ENCODE measurements at regions not wholly inside any gene's neighbourhood (a gene's known extent, or its start where the extent isn't known, plus 50 kb on each side); places are given as distances from the start of the nearest gene placed in this dataset.

DNA sequence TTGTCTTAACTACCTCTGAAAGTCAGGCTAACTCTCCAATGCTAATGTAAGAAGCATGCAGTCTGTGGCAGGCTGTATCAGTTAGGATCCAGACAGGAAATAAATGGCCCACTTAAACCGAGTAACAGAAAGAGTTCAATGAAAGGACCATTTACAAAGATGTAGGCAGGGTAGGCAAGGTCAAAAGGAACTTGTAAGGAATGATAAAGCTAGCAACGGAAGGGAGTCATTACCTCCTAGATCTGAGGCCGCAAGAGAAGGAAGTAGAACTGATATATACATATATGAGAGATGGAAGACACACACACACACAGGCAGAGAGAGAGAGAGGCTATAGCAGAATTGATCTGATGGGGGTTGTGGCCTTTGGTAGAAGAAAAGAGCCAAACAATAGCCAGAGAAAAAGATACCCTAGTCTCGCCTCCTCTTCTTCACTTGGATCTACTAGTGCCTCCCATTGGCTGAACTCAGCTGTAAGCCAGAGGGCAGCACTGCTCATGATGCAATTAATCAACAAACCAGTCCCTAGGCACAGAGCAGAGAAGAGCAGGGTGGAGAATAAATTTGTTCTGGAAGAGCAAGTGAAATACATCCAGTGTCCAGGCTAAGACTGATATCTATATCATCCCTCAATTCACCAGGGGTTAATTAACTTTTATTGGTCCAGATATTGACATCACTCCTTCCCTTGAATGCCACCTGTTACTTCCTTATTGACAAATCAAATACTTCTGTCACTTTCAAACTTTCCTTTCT lies 91.2 kb downstream of the LSMEM1 start:
- Histone ChIP-seq H3K9me3 (no peaks in the 10 kb centered on the region), H3K4me3 (no peak overlapping the region), H3K27me3 (no peaks in the 10 kb centered on the region), H3K4me1 (no peaks in the 10 kb centered on the region), H3K27ac (no peak overlapping the region), H3K36me3 (no peaks in the 10 kb centered on the region)
- no peak for TF ChIP-seq POLR2AphosphoS5 (IDR thresholded peaks at IDR 0.05)
- 64 to 75% methylated on average over 2 to 4 of the region's 4 CpGs for WGBS, 2 donors (ENCODE audit: low coverage in 1 of 2)
- ATAC-seq = no peak

DNA sequence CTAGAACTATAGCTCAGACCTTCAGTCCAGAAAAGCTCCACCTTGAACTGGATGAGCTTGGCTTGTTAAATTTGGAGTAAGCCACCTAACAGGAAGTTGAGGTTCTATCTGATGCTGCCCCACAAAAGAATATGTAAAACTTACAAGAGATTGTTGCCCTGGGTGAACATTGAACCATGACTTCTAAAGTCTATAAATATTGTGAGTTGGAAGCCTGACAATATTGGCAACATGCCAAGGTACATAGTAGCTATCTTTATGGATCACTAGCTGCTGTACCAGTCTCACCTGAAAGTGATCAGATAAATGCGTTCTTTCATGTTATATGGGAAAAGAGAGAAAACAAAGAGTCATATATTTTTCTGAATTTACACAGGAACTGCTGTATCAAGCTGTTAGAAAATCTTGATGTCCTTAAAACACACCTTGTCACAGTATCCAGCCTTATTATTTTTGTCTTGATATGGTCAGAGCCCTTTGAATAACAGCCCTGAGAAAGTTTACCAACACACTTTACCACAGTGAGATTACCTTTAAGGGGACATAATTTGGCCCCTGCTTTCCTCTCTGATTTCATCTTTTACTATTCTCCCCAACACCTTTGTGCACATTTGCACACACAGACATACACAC lies 92.0 kb downstream of the LSMEM1 start:
- TF ChIP-seq POLR2AphosphoS5 (IDR thresholded peaks at IDR 0.05) (no peak), POLR2A (IDR thresholded peaks at IDR 0.05) (no peak), EP300 (IDR thresholded peaks at IDR 0.05) (no peak)
- TF ChIP-seq, protein P1, sequence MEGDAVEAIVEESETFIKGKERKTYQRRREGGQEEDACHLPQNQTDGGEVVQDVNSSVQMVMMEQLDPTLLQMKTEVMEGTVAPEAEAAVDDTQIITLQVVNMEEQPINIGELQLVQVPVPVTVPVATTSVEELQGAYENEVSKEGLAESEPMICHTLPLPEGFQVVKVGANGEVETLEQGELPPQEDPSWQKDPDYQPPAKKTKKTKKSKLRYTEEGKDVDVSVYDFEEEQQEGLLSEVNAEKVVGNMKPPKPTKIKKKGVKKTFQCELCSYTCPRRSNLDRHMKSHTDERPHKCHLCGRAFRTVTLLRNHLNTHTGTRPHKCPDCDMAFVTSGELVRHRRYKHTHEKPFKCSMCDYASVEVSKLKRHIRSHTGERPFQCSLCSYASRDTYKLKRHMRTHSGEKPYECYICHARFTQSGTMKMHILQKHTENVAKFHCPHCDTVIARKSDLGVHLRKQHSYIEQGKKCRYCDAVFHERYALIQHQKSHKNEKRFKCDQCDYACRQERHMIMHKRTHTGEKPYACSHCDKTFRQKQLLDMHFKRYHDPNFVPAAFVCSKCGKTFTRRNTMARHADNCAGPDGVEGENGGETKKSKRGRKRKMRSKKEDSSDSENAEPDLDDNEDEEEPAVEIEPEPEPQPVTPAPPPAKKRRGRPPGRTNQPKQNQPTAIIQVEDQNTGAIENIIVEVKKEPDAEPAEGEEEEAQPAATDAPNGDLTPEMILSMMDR (IDR thresholded peaks at IDR 0.05) = no peak
- 64 to 71% methylated on average over 1 of the region's 1 CpG for WGBS, 2 donors (ENCODE audit: low coverage in 1 of 2)

DNA sequence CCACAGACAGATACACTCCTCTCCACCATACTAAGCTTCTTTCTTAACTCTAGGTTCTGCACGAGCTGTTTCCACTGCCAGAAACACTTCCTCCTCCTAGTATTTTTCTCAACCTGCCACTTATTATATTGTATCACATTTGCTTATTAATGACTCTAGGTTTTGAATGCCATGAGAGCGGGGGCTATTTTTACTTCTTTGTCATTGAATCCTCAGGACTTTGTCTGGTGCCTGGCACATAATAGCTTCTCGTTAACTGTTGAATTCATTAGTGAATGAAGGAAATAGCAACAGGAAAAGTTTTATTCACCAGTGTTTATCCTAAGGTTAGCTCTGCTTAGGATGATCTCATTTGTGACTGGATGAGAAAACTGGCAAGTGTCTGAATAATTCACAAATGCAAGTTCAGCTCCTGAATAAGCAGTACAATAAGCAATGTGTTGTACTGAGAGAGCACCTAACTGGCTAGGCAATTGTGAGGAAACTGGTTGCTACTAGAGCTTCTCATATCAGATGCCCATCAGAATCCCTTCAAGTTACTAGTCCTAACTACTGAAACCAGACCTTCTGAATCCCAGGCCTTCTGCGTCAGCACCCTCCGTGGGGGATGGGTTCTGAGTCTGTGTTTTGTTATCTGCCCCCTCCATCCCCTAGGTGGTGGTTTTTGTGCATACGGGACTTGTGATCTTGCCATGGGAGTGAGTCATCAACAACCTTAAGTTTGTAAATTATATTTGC lies 92.7 kb downstream of the LSMEM1 start:
- H3K36me3 ChIP-seq = no peaks in the 10 kb centered on the region
- no peaks in the 10 kb centered on the region for H3K4me1 ChIP-seq
- no peaks in the 10 kb centered on the region for H3K27me3 ChIP-seq
- WGBS, 2 donors (ENCODE audit: low coverage in 1 of 2) = 50% methylated on average over 5 to 6 of the region's 6 CpGs
- no peak overlapping the region for H3K4me3 ChIP-seq
- no peaks in the 10 kb centered on the region for H3K9me3 ChIP-seq
- H3K27ac ChIP-seq = no peak overlapping the region
- ATAC-seq = no peak
- TF ChIP-seq, protein P1 (IDR thresholded peaks at IDR 0.05) = no peak
- no peak for TF ChIP-seq POLR2A (IDR thresholded peaks at IDR 0.05)
- TF ChIP-seq EP300 (IDR thresholded peaks at IDR 0.05) = no peak

More for the DNA sequence above, 92.0 kb downstream of the LSMEM1 start:
- Histone ChIP-seq H3K27me3 (no peaks in the 10 kb centered on the region), H3K4me1 (no peaks in the 10 kb centered on the region), H3K9me3 (no peaks in the 10 kb centered on the region), H3K4me3 (no peak overlapping the region), H3K36me3 (no peaks in the 10 kb centered on the region), H3K27ac (no peak overlapping the region)
- no peak for ATAC-seq

DNA sequence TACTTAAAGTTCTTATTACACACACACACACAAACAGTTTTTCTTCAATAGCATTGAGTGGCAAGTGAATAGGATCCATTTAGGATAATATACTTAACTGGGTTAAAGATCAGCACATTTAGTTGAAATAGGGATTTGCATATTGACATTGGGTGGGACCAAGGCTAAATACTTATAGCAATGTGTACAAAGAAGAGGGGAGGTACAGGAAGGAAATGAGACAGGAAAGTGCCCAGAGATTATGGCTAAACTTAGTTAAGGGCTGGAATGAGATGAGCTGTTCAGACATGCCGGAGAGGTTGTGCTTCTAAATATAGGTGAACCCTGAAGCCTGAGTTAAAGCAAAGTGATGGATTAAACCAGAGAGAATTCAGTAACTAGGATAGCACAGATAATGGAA lies 95.1 kb downstream of the LSMEM1 start:
- no peaks in the 10 kb centered on the region for H3K36me3 ChIP-seq
- 38 to 57% methylated on average over 1 of the region's 1 CpG for WGBS, 2 donors (ENCODE audit: low coverage in 1 of 2)
- H3K9me3 ChIP-seq = no peaks in the 10 kb centered on the region
- no peaks in the 10 kb centered on the region for H3K4me1 ChIP-seq
- no peak for TF ChIP-seq POLR2AphosphoS5 (IDR thresholded peaks at IDR 0.05)
- TF ChIP-seq EP300 (IDR thresholded peaks at IDR 0.05) = no peak
- TF ChIP-seq POLR2A (IDR thresholded peaks at IDR 0.05) = no peak
- TF ChIP-seq, protein P1 (IDR thresholded peaks at IDR 0.05) = no peak
- no peak for ATAC-seq
- no peaks in the 10 kb centered on the region for H3K27me3 ChIP-seq
- H3K4me3 ChIP-seq = no peak overlapping the region
- H3K27ac ChIP-seq = no peak overlapping the region

DNA sequence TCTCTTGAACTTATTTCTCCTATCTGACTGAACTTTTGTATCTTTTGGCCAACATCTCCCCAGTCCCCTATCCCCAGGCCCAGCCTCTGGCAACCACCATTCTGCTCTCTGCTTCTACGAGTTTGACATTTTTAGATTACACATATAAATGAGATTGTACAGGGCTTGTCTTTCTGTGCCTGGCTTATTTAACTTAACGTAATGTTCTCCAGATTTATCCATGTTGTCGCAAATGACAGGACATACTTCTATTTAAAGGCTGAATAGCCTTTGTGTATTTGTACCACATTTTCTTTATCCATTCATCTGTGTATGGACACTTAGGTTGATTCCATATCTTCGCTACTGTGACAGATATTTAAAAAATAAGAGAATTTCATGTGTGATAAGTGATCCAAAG lies 98.6 kb downstream of the LSMEM1 start:
- Histone ChIP-seq H3K4me1 (no peaks in the 10 kb centered on the region), H3K4me3 (no peak overlapping the region), H3K27ac (no peak overlapping the region), H3K9me3 (no peaks in the 10 kb centered on the region), H3K36me3 (no peaks in the 10 kb centered on the region), H3K27me3 (no peaks in the 10 kb centered on the region)
- TF ChIP-seq POLR2AphosphoS5 (IDR thresholded peaks at IDR 0.05) = no peak
- TF ChIP-seq POLR2A (IDR thresholded peaks at IDR 0.05) = no peak
- ATAC-seq = no peak
- WGBS, 2 donors (ENCODE audit: low coverage in 1 of 2) = 41 to 54% methylated on average over 4 of the region's 4 CpGs
